ENCODE measurements at regions not wholly inside any gene's neighbourhood (a gene's known extent, or its start where the extent isn't known, plus 50 kb on each side); places are given as distances from the start of the nearest gene placed in this dataset.

GRCh38 chr16:86018941-86019340, 120.0 kb downstream of the IRF8 start:
- DNase-seq = no peak

GRCh38 chr16:86019446-86020047, 120.6 kb downstream of the IRF8 start:
- DNase-seq = no peak

GRCh38 chr16:86020971-86021370, 122.0 kb downstream of the IRF8 start:
- DNase-seq = no peak

- no peak for DNase-seq
Measured at GRCh38 chr16:86022381-86022960, 123.5 kb downstream of the IRF8 start.

- no peak for DNase-seq
Measured at GRCh38 chr16:86024210-86024609, 125.2 kb downstream of the IRF8 start.

GRCh38 chr16:86025706-86026105, 126.7 kb downstream of the IRF8 start:
- DNase-seq = no peak

- no peak for DNase-seq
Measured at GRCh38 chr16:86026171-86026910, 127.4 kb downstream of the IRF8 start.

- no peak for DNase-seq
Measured at GRCh38 chr16:86026916-86027315, 128.0 kb downstream of the IRF8 start.

- DNase-seq = no peak
Measured at GRCh38 chr16:86027373-86028126, 128.6 kb downstream of the IRF8 start.

GRCh38 chr16:86029131-86029741, 130.3 kb downstream of the IRF8 start:
- DNase-seq = no peak

GRCh38 chr16:86030116-86030515, 131.2 kb downstream of the IRF8 start:
- no peak for DNase-seq

GRCh38 chr16:86031141-86031678, 132.2 kb downstream of the IRF8 start:
- no peak for DNase-seq

- DNase-seq = no peak
Measured at GRCh38 chr16:86033016-86033474, 134.1 kb downstream of the IRF8 start.

- no peak for DNase-seq
Measured at GRCh38 chr16:86033971-86034370, 135.0 kb downstream of the IRF8 start.

- no peak for DNase-seq
Measured at GRCh38 chr16:86034421-86034919, 135.5 kb downstream of the IRF8 start.

GRCh38 chr16:86035906-86036305, 136.9 kb downstream of the IRF8 start:
- no peak for DNase-seq

GRCh38 chr16:86037999-86038925, 139.3 kb downstream of the IRF8 start:
- no peak for DNase-seq

- no peak for DNase-seq
Measured at GRCh38 chr16:86038926-86039310, 140.0 kb downstream of the IRF8 start.

GRCh38 chr16:86039606-86040005, 140.6 kb downstream of the IRF8 start:
- DNase-seq = no peak

GRCh38 chr16:86040496-86040895, 141.5 kb downstream of the IRF8 start:
- DNase-seq = no peak

- DNase-seq = no peak
Measured at GRCh38 chr16:86041215-86041614, 142.3 kb downstream of the IRF8 start.

Data from NCI-H1694 treated with DMSO at 0.1 percent for 48 hours (cell line).